H9 (cell line): ENCODE measurements at regions not wholly inside any gene's neighbourhood (a gene's known extent, or its start where the extent isn't known, plus 50 kb on each side); places are given as distances from the start of the nearest gene placed in this dataset.

Source experiments
- DNase-seq: peaks from one replicate; pipeline ENCODE4 v3.0.0-alpha.2; 2017
- H2AFZ ChIP-seq: one replicate; pipeline ENCODE4 v1.6.1; 2013; ENCODE audit warnings: mild to moderate bottlenecking, low read length, control low read depth, moderate library complexity
- H2AK5ac ChIP-seq: 2 replicates; pipeline ENCODE4 v1.6.1; 2013; ENCODE audit warnings: low read length, control low read depth, mixed read lengths; ENCODE audit not compliant: insufficient read length
- H2BK120ac ChIP-seq: one replicate; pipeline ENCODE4 v1.6.1; 2013; ENCODE audit warnings: low read depth, mild to moderate bottlenecking, low read length, control low read depth, inconsistent platforms; ENCODE audit not compliant: poor library complexity, severe bottlenecking
- H2BK12ac ChIP-seq: 2 replicates; pipeline ENCODE4 v1.6.1; 2013; ENCODE audit warnings: low read length, control low read depth, mixed read lengths, low read depth; ENCODE audit not compliant: insufficient read length
- H2BK15ac ChIP-seq: 2 replicates; pipeline ENCODE4 v1.6.1; 2013; ENCODE audit warnings: low read depth, low read length, control low read depth
- H2BK20ac ChIP-seq: one replicate; pipeline ENCODE4 v1.6.1; 2013; ENCODE audit warnings: low read depth, mild to moderate bottlenecking, low read length, control low read depth, inconsistent platforms; ENCODE audit not compliant: poor library complexity, severe bottlenecking
- H2BK5ac ChIP-seq: 2 replicates; pipeline ENCODE4 v1.6.1; 2013; ENCODE audit warnings: low read length, control low read depth, mixed read lengths; ENCODE audit not compliant: insufficient read length
- H3K14ac ChIP-seq: 2 replicates; pipeline ENCODE4 v1.6.1; 2013; ENCODE audit warnings: low read length, control low read depth; ENCODE audit not compliant: insufficient read depth
- H3K18ac ChIP-seq: 2 replicates; pipeline ENCODE4 v1.6.1; 2013; ENCODE audit warnings: low read depth, mild to moderate bottlenecking, mixed read lengths, low read length, control low read depth; ENCODE audit not compliant: insufficient read length
- H3K23ac ChIP-seq: 2 replicates; pipeline ENCODE4 v1.6.1; 2013; ENCODE audit warnings: low read length, control low read depth, mixed read lengths, low read depth; ENCODE audit not compliant: insufficient read length
- H3K23me2 ChIP-seq: 2 replicates; pipeline ENCODE4 v1.6.1; 2013; ENCODE audit warnings: low read depth, mild to moderate bottlenecking, mixed read lengths, low read length, control low read depth; ENCODE audit not compliant: insufficient read length, poor library complexity, severe bottlenecking
- H3K27ac ChIP-seq: 2 replicates; pipeline ENCODE4 v1.5.1; 2013; ENCODE audit warnings: low read length, control low read depth, mixed read lengths, low read depth; ENCODE audit not compliant: insufficient read length
- H3K27me3 ChIP-seq: 2 replicates; pipeline ENCODE4 v1.6.1; 2013; ENCODE audit warnings: low read length, control low read depth, inconsistent platforms; ENCODE audit not compliant: insufficient read depth
- H3K4ac ChIP-seq: 2 replicates; pipeline ENCODE4 v1.6.1; 2013; ENCODE audit warnings: low read depth, mild to moderate bottlenecking, control low read depth, inconsistent platforms, low read length, moderate library complexity
- H3K4me1 ChIP-seq: 2 replicates; pipeline ENCODE4 v1.6.1; 2013; ENCODE audit warnings: low read length, control low read depth, inconsistent platforms; ENCODE audit not compliant: insufficient read depth
- H3K4me2 ChIP-seq: 2 replicates; pipeline ENCODE4 v1.6.1; 2013; ENCODE audit warnings: low read length, control low read depth, mixed read lengths; ENCODE audit not compliant: insufficient read length, insufficient read depth
- H3K56ac ChIP-seq: 2 replicates; pipeline ENCODE4 v1.6.1; 2013; ENCODE audit warnings: low read depth, mild to moderate bottlenecking, mixed read lengths, low read length, control low read depth; ENCODE audit not compliant: insufficient read length
- H3K79me1 ChIP-seq: 2 replicates; pipeline ENCODE4 v1.6.1; 2013; ENCODE audit warnings: low read depth, mild to moderate bottlenecking, moderate library complexity, low read length, control low read depth, inconsistent platforms; ENCODE audit not compliant: insufficient read depth, poor library complexity, severe bottlenecking
- H3K79me2 ChIP-seq: 2 replicates; pipeline ENCODE4 v1.6.1; 2013; ENCODE audit warnings: low read length, control low read depth, inconsistent platforms; ENCODE audit not compliant: insufficient read depth
- H3K9ac ChIP-seq: 2 replicates; pipeline ENCODE4 v1.6.1; 2013; ENCODE audit warnings: low read length, control low read depth, mixed read lengths; ENCODE audit not compliant: insufficient read length; ENCODE audit errors: extremely low read depth
- H3K9me3 ChIP-seq: one replicate; pipeline ENCODE4 v1.6.1; 2013; ENCODE audit warnings: low read depth, low read length, inconsistent platforms; ENCODE audit not compliant: control insufficient read depth
- H3T11ph ChIP-seq: one replicate; pipeline ENCODE4 v1.6.1; 2013; ENCODE audit warnings: mild to moderate bottlenecking, low read length, control low read depth, inconsistent platforms
- H4K20me1 ChIP-seq: one replicate; pipeline ENCODE4 v1.6.1; 2013; ENCODE audit not compliant: control insufficient read depth, insufficient read length, insufficient read depth
- H4K5ac ChIP-seq: 2 replicates; pipeline ENCODE4 v1.6.1; 2013; ENCODE audit warnings: low read depth, mild to moderate bottlenecking, mixed read lengths, low read length, control low read depth; ENCODE audit not compliant: insufficient read length
- H4K8ac ChIP-seq: replicated peaks from 2 replicates; pipeline ENCODE4 v1.6.1; 2013; ENCODE audit warnings: low read length, control low read depth, mixed read lengths, low read depth; ENCODE audit not compliant: insufficient read length
- H4K91ac ChIP-seq: 2 replicates; pipeline ENCODE4 v1.6.1; 2013; ENCODE audit warnings: low read depth, mild to moderate bottlenecking, moderate library complexity, mixed read lengths, low read length, control low read depth; ENCODE audit not compliant: insufficient read length
- H3K27ac Mint-ChIP-seq, 3 experiments: 2 replicates in 2 of 3; 3 replicates in 1 of 3; pipeline ENCODE4 v1.8.0; 2020 to 2021; ENCODE audit warnings: mixed read lengths in 3 of 3, mild to moderate bottlenecking in 1 of 3, moderate library complexity in 1 of 3
- H3K27me3 Mint-ChIP-seq: 2 replicates; pipeline ENCODE4 v1.8.0; 2021; ENCODE audit warnings: low read depth, mild to moderate bottlenecking, moderate library complexity, mixed read lengths
- H3K36me3 Mint-ChIP-seq, 3 experiments: 2 replicates in 2 of 3; 3 replicates in 1 of 3; pipeline ENCODE4 v1.8.0; 2020 to 2021; ENCODE audit warnings: low read depth in 3 of 3, mixed read lengths in 3 of 3; ENCODE audit not compliant: insufficient read depth in 1 of 3
- H3K4me1 Mint-ChIP-seq, 2 experiments: 2 replicates each; pipeline ENCODE4 v1.8.0; 2020; ENCODE audit warnings: mixed read lengths in 2 of 2
- H3K4me3 Mint-ChIP-seq, 2 experiments: 2 replicates in 1 of 2; 3 replicates in 1 of 2; pipeline ENCODE4 v1.8.0; 2020 to 2021; ENCODE audit warnings: mild to moderate bottlenecking in 2 of 2, mixed read lengths in 2 of 2, moderate library complexity in 1 of 2
- H3K9me3 Mint-ChIP-seq, 2 experiments: 2 replicates in 1 of 2; 3 replicates in 1 of 2; pipeline ENCODE4 v1.8.0; 2020; ENCODE audit warnings: mild to moderate bottlenecking in 2 of 2, mixed read lengths in 2 of 2, moderate library complexity in 1 of 2
- CTCF ChIP-seq: fragments of 200-600 bp; sonication (generic); conservative IDR thresholded peaks from 3 replicates; pipeline ENCODE4 v1.8.0; 2021; ENCODE audit warnings: antibody characterized with exemption, mild to moderate bottlenecking
- WGBS: extraction: QIAGEN DNeasy Blood & Tissue Kit; methylation state at CpG from one replicate; pipeline ENCODE4 v1.1.7; 2013; ENCODE audit warnings: missing lambda C conversion rate, low lambda C conversion rate, mixed read lengths; ENCODE audit not compliant: insufficient read length; ENCODE audit errors: extremely low coverage; 5-methylcytosine and 5-hydroxymethylcytosine counted together

DNA sequence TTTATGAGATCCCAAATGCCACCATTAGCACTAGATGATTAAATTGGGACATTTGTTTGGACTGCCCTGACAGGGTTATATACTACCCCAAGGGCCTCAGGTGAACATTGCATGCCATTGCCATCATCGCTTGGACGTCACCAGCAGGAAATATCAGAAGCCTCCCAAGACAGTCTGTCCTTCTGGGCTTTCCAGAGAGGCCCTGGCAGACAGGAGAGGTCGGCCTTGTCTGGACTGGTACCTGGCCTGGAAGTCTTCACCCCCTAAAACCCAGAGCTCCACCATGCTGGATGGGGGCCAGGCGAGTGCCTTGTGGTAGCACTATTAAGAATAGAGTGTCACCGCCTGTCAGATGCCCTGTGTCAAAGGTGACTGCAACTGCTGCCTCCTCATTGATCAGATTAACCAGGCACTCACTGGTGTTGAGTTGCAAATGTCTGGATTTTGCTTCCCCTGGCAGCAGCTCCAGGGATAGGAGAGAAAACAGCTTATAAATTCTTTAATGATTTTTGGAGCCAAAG, 324.1 kb upstream of the RASGRP1 start:
- no peaks in the 10 kb centered on the region for H3K4me1 Mint-ChIP-seq
- H2BK120ac ChIP-seq = no peak overlapping the region
- H2AFZ ChIP-seq = no peak overlapping the region
- no peak overlapping the region for H3K23ac ChIP-seq
- H3K9me3 ChIP-seq = no peaks in the 10 kb centered on the region
- peaks cover 0 to 6% (median 0%) of the 10 kb centered on the region in 3 experiments; a peak in 2 of 7 replicates for H3K36me3 Mint-ChIP-seq
- no peak overlapping the region for H2BK20ac ChIP-seq
- no peak overlapping the region for H3K9ac ChIP-seq
- no peak overlapping the region for H3K4ac ChIP-seq
- no peak for TF ChIP-seq CTCF
- peak overlapping the region in 1 of 3 experiments; percentile 48; a peak in 1 of 7 replicates for H3K27ac Mint-ChIP-seq
- H3K56ac ChIP-seq = no peak overlapping the region
- H3K79me1 ChIP-seq = no peaks in the 10 kb centered on the region
- H4K5ac ChIP-seq = no peak overlapping the region
- no peak overlapping the region for H3K4me3 Mint-ChIP-seq
- no peak overlapping the region; the same call in 1 of the 2 replicates for H3K14ac ChIP-seq
- no peaks in the 10 kb centered on the region for H3K27me3 ChIP-seq
- H3K9me3 Mint-ChIP-seq = peaks cover 3 to 14% of the 10 kb centered on the region in 2 experiments; a peak in 4 of 5 replicates
- H2BK15ac ChIP-seq = no peak overlapping the region
- H2BK12ac ChIP-seq = no peak overlapping the region
- no peaks in the 10 kb centered on the region for H3K79me2 ChIP-seq
- DNase-seq = no peak
- no peak overlapping the region for H2AK5ac ChIP-seq
- H3K4me2 ChIP-seq = no peak overlapping the region
- no peaks in the 10 kb centered on the region for H3K23me2 ChIP-seq
- no peak overlapping the region for H3T11ph ChIP-seq
- no peaks in the 10 kb centered on the region for H4K20me1 ChIP-seq
- WGBS = no CpG with 5 or more reads among the region's 5 CpGs
- H3K18ac ChIP-seq = no peak overlapping the region
- H3K4me1 ChIP-seq = no peaks in the 10 kb centered on the region
- H4K8ac ChIP-seq = no peak overlapping the region
- H4K91ac ChIP-seq = no peak overlapping the region
- no peak overlapping the region for H2BK5ac ChIP-seq
- no peak overlapping the region for H3K27ac ChIP-seq
- peaks cover 1% of the 10 kb centered on the region for H3K27me3 Mint-ChIP-seq
